HepG2 (cell line): ENCODE measurements at regions not wholly inside any gene's neighbourhood (a gene's known extent, or its start where the extent isn't known, plus 50 kb on each side); places are given as distances from the start of the nearest gene placed in this dataset.

Source experiments
- AGO2 ChIP-seq: fragments of 200-400 bp; formaldehyde crosslinking; optimal IDR thresholded peaks from 2 replicates; pipeline ENCODE3; 2017; ENCODE audit warnings: mild to moderate bottlenecking, low read depth, low read length, moderate library complexity
- EZH2 ChIP-seq: conservative IDR thresholded peaks from 2 replicates; pipeline ENCODE4 v1.6.1; 2012; ENCODE audit warnings: mild to moderate bottlenecking, low read depth, low read length, moderate library complexity
- FOXA1 ChIP-seq, 2 experiments: fragments of 450-650 bp in 1 of 2; sonication (generic) in 1 of 2; formaldehyde crosslinking in 1 of 2; IDR thresholded peaks; 2 replicates each; pipeline versions ENCODE4 v1.4.0 to v1.6.1; 2016 to 2020; ENCODE audit warnings: missing genetic modification reagents in 1 of 2
- FOXA3 ChIP-seq: IDR thresholded peaks from 2 replicates; pipeline ENCODE4 v1.6.1; 2016; ENCODE audit warnings: missing genetic modification reagents, missing compliant biosample characterization
- KLF15 ChIP-seq: sonication (generic); formaldehyde crosslinking; IDR thresholded peaks from 2 replicates; pipeline ENCODE4 v1.8.1; 2023; ENCODE audit warnings: borderline replicate concordance, mild to moderate bottlenecking, inconsistent platforms, missing genetic modification reagents, mixed read lengths
- NCOR1 ChIP-seq: fragments of 200-600 bp; sonication (generic); IDR thresholded peaks from 2 replicates; pipeline ENCODE4 v1.7.0; 2017; ENCODE audit warnings: antibody characterized with exemption, low read length, borderline replicate concordance
- PITX1 ChIP-seq: sonication (generic); formaldehyde crosslinking; IDR thresholded peaks from 2 replicates; pipeline ENCODE4 v1.5.1; 2020; ENCODE audit warnings: mild to moderate bottlenecking, missing genetic modification reagents
- SMAD1 ChIP-seq: sonication (generic); formaldehyde crosslinking; IDR thresholded peaks from 2 replicates; pipeline ENCODE4 v1.4.0; 2020; ENCODE audit warnings: missing genetic modification reagents, low read depth, mild to moderate bottlenecking, borderline replicate concordance
- SMAD9 ChIP-seq: sonication (generic); formaldehyde crosslinking; IDR thresholded peaks from 2 replicates; pipeline ENCODE4 v1.5.1; 2020; ENCODE audit warnings: mild to moderate bottlenecking, missing genetic modification reagents
- TEAD2 ChIP-seq: sonication (generic); formaldehyde crosslinking; IDR thresholded peaks from 2 replicates; pipeline ENCODE4 v1.9.0; 2021; ENCODE audit warnings: missing genetic modification reagents
- THYN1 ChIP-seq: sonication (generic); formaldehyde crosslinking; IDR thresholded peaks from 2 replicates; pipeline ENCODE4 v1.8.1; 2023; ENCODE audit warnings: low read depth, mild to moderate bottlenecking, moderate library complexity, missing genetic modification reagents, borderline replicate concordance
- TRAFD1 ChIP-seq: sonication (generic); formaldehyde crosslinking; IDR thresholded peaks from 2 replicates; pipeline ENCODE4 v1.5.1; 2020; ENCODE audit warnings: missing genetic modification reagents, mild to moderate bottlenecking, borderline replicate concordance
- ZBED4 ChIP-seq: sonication (generic); formaldehyde crosslinking; IDR thresholded peaks from 2 replicates; pipeline ENCODE4 v1.4.0; 2020; ENCODE audit warnings: missing genetic modification reagents, borderline replicate concordance
- ZFP41 ChIP-seq: sonication (generic); formaldehyde crosslinking; IDR thresholded peaks from 2 replicates; pipeline ENCODE4 v1.4.0; 2020; ENCODE audit warnings: mild to moderate bottlenecking, missing genetic modification reagents, borderline replicate concordance
- ZMYM2 ChIP-seq: sonication (generic); formaldehyde crosslinking; IDR thresholded peaks from 2 replicates; pipeline ENCODE4 v1.8.0; 2022; ENCODE audit warnings: mild to moderate bottlenecking, missing genetic modification reagents
- ZNF317 ChIP-seq: sonication (generic); formaldehyde crosslinking; IDR thresholded peaks from 2 replicates; pipeline ENCODE4 v1.5.0; 2020; ENCODE audit warnings: mild to moderate bottlenecking, missing genetic modification reagents
- ZNF550 ChIP-seq: sonication (generic); formaldehyde crosslinking; IDR thresholded peaks from 2 replicates; pipeline ENCODE4 v1.4.0; 2020; ENCODE audit warnings: mild to moderate bottlenecking, missing genetic modification reagents, borderline replicate concordance
- ZNF674 ChIP-seq: sonication (generic); formaldehyde crosslinking; IDR thresholded peaks from 2 replicates; pipeline ENCODE4 v1.5.0; 2020; ENCODE audit warnings: low read depth, mild to moderate bottlenecking, missing genetic modification reagents

GRCh38 chr11:8810540-8811301 lies 100.3 kb upstream of the AKIP1 start (continued):
- no peak for TF ChIP-seq THYN1 (CRISPR knock-in tag)
- TF ChIP-seq NCOR1: no peak
- no peak for TF ChIP-seq ZMYM2
- TF ChIP-seq PITX1 (CRISPR knock-in tag): 0 out of 2 replicates have a peak, but pooled peaks have one; percentile 36
- TF ChIP-seq SMAD1 (CRISPR knock-in tag): no peak
- TF ChIP-seq ZBED4: no peak
- no peak for TF ChIP-seq FOXA3 (CRISPR knock-in tag)
- TF ChIP-seq KLF15: no peak
- no peak for TF ChIP-seq ZNF317
- 0 out of 2 replicates have a peak, but pooled peaks have one; percentile 48 for TF ChIP-seq SMAD9 (CRISPR knock-in tag)
- TF ChIP-seq ZNF550 (CRISPR knock-in tag): no peak
- TF ChIP-seq AGO2: no peak
- no peak for TF ChIP-seq TRAFD1 (CRISPR knock-in tag)
- TF ChIP-seq EZH2: no peak
- no peak for TF ChIP-seq ZFP41 (CRISPR knock-in tag)
- no peak for TF ChIP-seq FOXA1 (IDR thresholded peaks at IDR 0.05)
- TF ChIP-seq FOXA1 (CRISPR knock-in tag; IDR thresholded peaks at IDR 0.05): 0 out of 2 replicates have a peak, but pooled peaks have one; percentile 3
- TF ChIP-seq TEAD2: no peak
- TF ChIP-seq ZNF674: no peak
- TF ChIP-seq, all 625 proteins: peak for 75
